Type B pancreatic cell (in vitro differentiated cells): ENCODE measurements at regions not wholly inside any gene's neighbourhood (a gene's known extent, or its start where the extent isn't known, plus 50 kb on each side); places are given as distances from the start of the nearest gene placed in this dataset.

ENCODE experiments used
- DNase-seq: peaks from one replicate; pipeline ENCODE4 v3.0.0; 2021; ENCODE audit warnings: mixed read lengths; ENCODE audit not compliant: unreplicated experiment; ENCODE audit errors: extremely low spot score
- H3K27ac Mint-ChIP-seq: 2 replicates; pipeline ENCODE4 v1.8.0; 2021; ENCODE audit warnings: mild to moderate bottlenecking, mixed read lengths
- H3K27me3 Mint-ChIP-seq: 2 replicates; pipeline ENCODE4 v1.8.0; 2021; ENCODE audit warnings: mixed read lengths
- H3K36me3 Mint-ChIP-seq: 2 replicates; pipeline ENCODE4 v1.8.0; 2021; ENCODE audit warnings: mixed read lengths
- H3K4me1 Mint-ChIP-seq: one replicate; pipeline ENCODE4 v1.8.0; 2021; ENCODE audit warnings: mixed read lengths; ENCODE audit not compliant: unreplicated experiment
- H3K4me3 Mint-ChIP-seq: 2 replicates; pipeline ENCODE4 v1.8.0; 2021; ENCODE audit warnings: mild to moderate bottlenecking, mixed read lengths
- H3K9me3 Mint-ChIP-seq: 2 replicates; pipeline ENCODE4 v1.8.0; 2021; ENCODE audit warnings: mixed read lengths
- TF ChIP-seq, protein P1 (sequence below): fragments of 200-600 bp; sonication (generic); conservative IDR thresholded peaks from 2 replicates; pipeline ENCODE4 v1.5.0; 2021; ENCODE audit warnings: antibody characterized with exemption, mild to moderate bottlenecking

DNA sequence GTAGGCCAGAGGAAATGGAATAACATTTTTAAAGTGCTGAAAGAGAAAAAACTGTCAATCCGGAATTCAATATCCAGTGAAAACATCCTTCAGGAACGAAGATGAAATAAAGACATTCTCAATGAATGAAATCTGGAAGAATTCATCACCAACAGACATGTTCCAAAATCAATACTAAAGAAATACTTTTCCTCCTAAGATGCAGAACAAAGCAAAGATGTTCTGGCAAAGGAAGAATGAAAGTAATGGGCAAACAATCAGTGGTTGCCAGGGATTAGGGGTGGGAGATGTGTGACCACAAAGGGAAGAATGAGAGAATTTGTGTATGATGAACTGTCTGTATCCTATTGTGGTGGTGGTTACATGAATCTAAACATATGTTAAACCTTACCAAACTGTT lies 52.8 kb upstream of the EEPD1 start:
- Mint-ChIP-seq H3K27ac (no peak overlapping the region), H3K4me3 (no peak overlapping the region), H3K4me1 (no peaks in the 10 kb centered on the region), H3K9me3 (no peaks in the 10 kb centered on the region), H3K36me3 (no peaks in the 10 kb centered on the region), H3K27me3 (no peaks in the 10 kb centered on the region)
- DNase-seq, result no peak
- TF ChIP-seq, protein P1, sequence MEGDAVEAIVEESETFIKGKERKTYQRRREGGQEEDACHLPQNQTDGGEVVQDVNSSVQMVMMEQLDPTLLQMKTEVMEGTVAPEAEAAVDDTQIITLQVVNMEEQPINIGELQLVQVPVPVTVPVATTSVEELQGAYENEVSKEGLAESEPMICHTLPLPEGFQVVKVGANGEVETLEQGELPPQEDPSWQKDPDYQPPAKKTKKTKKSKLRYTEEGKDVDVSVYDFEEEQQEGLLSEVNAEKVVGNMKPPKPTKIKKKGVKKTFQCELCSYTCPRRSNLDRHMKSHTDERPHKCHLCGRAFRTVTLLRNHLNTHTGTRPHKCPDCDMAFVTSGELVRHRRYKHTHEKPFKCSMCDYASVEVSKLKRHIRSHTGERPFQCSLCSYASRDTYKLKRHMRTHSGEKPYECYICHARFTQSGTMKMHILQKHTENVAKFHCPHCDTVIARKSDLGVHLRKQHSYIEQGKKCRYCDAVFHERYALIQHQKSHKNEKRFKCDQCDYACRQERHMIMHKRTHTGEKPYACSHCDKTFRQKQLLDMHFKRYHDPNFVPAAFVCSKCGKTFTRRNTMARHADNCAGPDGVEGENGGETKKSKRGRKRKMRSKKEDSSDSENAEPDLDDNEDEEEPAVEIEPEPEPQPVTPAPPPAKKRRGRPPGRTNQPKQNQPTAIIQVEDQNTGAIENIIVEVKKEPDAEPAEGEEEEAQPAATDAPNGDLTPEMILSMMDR, result no peak

DNA sequence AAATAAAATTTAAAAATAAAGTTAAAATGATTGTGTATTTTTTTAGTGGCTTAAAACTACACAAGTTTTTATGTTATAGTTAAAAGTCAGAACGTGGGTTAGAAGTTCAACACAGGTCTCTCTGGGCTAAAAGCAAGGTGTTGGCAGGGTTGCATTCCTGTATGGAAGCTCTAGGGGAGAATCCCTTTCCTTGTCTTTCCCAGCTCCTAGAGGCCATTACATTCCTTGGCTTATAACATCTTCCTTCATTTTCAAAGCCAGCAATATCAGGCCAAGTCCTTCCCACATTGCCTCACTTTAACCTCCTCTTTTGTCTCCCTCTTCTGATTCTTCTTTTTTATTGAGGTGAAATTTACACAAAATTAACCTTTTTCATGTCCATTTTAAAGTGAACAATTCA lies 52.4 kb upstream of the EEPD1 start:
- no peaks in the 10 kb centered on the region for H3K36me3 Mint-ChIP-seq
- no peak for DNase-seq
- H3K4me3 Mint-ChIP-seq, result no peak overlapping the region
- TF ChIP-seq, protein P1, result no peak
- H3K9me3 Mint-ChIP-seq, result no peaks in the 10 kb centered on the region
- no peaks in the 10 kb centered on the region for H3K27me3 Mint-ChIP-seq
- H3K27ac Mint-ChIP-seq, result no peak overlapping the region
- H3K4me1 Mint-ChIP-seq, result no peaks in the 10 kb centered on the region
